Motor neuron (in vitro differentiated cells): ENCODE measurements at regions not wholly inside any gene's neighbourhood (a gene's known extent, or its start where the extent isn't known, plus 50 kb on each side); places are given as distances from the start of the nearest gene placed in this dataset.
"Not testable (repeated sequence)": the region's sequence is repeated elsewhere in the genome, so short reads cannot be mapped to it uniquely, and the experiment has no call there.

ENCODE experiments used
- ATAC-seq, 8 experiments: fragments of 200-7000 bp; cut with Tn5 transposase; replicated peaks in 6 of 8; 2 replicates each; pipeline ENCODE4 v1.8.0; 2021; ENCODE audit warnings: mild to moderate bottlenecking in 8 of 8, moderate library complexity in 8 of 8
- H3K27ac ChIP-seq, 2 donors: fragments of 250-450 bp; sonication (Bioruptor Pico); 2 replicates each; pipeline ENCODE4 v1.9.0; 2021; ENCODE audit warnings: antibody characterized with exemption in 2 of 2, mild to moderate bottlenecking in 2 of 2, moderate library complexity in 1 of 2
- H3K4me1 ChIP-seq, 2 donors: fragments of 250-450 bp; sonication (Bioruptor Pico); replicated peaks in 1 of 2; 2 replicates each; pipeline ENCODE4 v1.6.1; 2021; ENCODE audit warnings: antibody characterized with exemption in 2 of 2, mild to moderate bottlenecking in 2 of 2, moderate library complexity in 1 of 2
- H3K4me3 ChIP-seq, 5 donors: fragments of 250-450 bp; sonication (Bioruptor Pico); 2 replicates each; pipeline ENCODE4 v1.9.0; 2021; ENCODE audit warnings: antibody characterized with exemption in 5 of 5, mild to moderate bottlenecking in 5 of 5, moderate library complexity in 4 of 5
- WGBS, 10 experiments: fragments of 450-650 bp; shearing (Covaris generic); methylation state at CpG; one replicate each; pipeline ENCODE4 v1.0.0; 2022; 5-methylcytosine and 5-hydroxymethylcytosine counted together
- in situ Hi-C, 9 experiments: fragments of 400-800 bp; cut with MboI; loops; one replicate each; pipeline ENCODE4 v1.15.0; 2021; ENCODE audit warnings: low sequenced_read_pairs in 9 of 9, low pct_unique_long_range_greater_than_20kb in 2 of 9; ENCODE audit not compliant: unreplicated experiment in 9 of 9

DNA sequence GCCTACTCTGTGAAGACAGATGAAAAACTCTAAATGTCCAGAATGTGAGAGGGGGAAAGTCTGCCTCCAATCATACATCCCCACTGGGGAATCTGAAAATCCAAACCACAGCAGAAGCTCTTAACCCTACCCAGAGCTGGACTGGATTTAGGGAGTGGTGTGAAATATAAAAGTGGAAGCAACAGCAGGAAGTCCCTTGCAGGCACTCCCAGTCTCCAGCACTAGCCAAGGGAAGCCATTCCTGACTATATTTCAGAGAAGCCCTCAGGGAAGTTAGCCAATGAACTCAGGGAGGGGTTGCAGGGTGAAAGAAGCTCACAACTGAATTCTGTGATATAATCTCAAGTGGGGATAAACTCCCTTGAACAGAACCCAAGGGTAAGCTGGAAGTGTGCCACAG, 51.5 kb downstream of the CRPPA start:
- in situ Hi-C loops, result no loop called here
- no peak overlapping the region for H3K4me3 ChIP-seq
- no peaks in the 10 kb centered on the region for H3K4me1 ChIP-seq
- ATAC-seq, result peak in 1 of 8 experiments; percentile 50
- no peak overlapping the region for H3K27ac ChIP-seq

DNA sequence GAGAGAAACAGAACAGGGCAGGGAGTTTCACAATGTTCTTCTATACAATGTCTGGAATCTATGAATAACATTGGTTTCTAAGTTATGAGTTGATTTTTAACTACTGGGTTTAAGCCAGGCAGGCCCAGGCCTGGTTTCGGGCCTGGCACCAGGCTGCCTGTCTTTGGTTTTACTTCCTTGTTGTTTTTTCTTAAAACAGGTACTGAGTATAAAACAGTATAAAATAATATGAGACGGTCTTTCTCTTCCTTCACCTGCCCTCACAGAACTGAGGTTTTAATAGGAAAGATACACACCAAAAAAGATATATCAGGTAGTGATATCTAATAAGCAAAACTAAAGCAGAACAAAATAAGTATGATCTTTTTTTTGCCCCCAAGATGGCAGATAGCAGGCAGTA, 52.0 kb downstream of the CRPPA start:
- H3K27ac ChIP-seq, H3K4me1 ChIP-seq, in situ Hi-C loops, ATAC-seq, H3K4me3 ChIP-seq: not testable (repeated sequence)
- 64 to 100% (median 100%) methylated on average over 1 to 2 of the region's 2 CpGs; no CpG with 5 or more reads in 3 of the 10 experiments for WGBS, 10 experiments

DNA sequence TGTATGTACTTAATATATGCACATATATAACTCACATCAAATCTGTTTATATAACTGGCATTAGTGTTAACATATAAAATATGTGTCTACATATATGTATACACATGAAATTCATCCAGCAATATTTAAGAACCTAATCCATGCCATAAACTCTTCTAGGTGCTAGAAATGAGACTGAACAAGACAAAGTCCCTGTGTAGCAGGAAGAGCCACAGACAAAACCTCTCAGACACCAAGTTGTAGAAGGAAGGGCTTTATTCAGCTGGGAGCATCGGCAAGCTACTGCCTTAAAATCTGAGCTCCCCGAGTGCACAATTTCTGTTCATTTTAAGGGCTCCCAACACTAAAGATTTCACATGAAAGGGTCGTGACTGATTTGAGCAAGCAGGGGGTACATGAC, 52.5 kb downstream of the CRPPA start:
- in situ Hi-C loops, result no loop called here
- 62 to 100% (median 83%) methylated on average over 1 to 3 of the region's 3 CpGs; no CpG with 5 or more reads in 2 of the 10 experiments for WGBS, 10 experiments
- ATAC-seq, result no peak
- no peak overlapping the region for H3K27ac ChIP-seq
- no peak overlapping the region for H3K4me3 ChIP-seq
- no peaks in the 10 kb centered on the region for H3K4me1 ChIP-seq

DNA sequence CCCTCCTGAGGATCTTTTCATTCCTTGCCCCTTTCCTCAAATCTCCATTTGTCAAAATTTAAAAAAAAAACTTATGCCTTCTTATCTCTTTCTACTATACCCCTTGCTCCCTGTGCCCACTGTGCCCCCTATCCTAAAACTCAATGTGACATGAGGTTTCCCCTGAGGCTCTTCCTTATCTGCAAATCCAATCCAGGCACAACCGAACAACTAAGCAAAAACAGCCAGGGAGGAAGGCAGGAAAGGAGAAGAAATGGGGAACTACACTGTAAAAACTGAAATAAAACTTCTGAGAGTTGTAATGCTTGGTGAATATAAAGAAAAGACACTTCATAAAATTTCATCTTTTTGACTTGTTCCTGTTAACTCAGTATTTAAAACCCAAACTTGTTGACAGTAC, 54.2 kb downstream of the CRPPA start:
- Histone ChIP-seq H3K4me1 (no peaks in the 10 kb centered on the region), H3K27ac (no peak overlapping the region), H3K4me3 (no peak overlapping the region)
- ATAC-seq, result no peak
- in situ Hi-C loops, result no loop called here
- 86 to 100% (median 100%) methylated on average over 1 of the region's 1 CpG; no CpG with 5 or more reads in 3 of the 10 experiments for WGBS, 10 experiments

GRCh38 chr7:16365952-16366351, 55.4 kb downstream of the CRPPA start:
- Histone ChIP-seq H3K27ac (no peak overlapping the region), H3K4me1 (no peaks in the 10 kb centered on the region), H3K4me3 (no peak overlapping the region)
- WGBS, 10 experiments, result 57 to 100% (median 80%) methylated on average over 1 to 3 of the region's 3 CpGs; no CpG with 5 or more reads in 1 of the 10 experiments
- no peak for ATAC-seq
- in situ Hi-C loops, result no loop called here

DNA sequence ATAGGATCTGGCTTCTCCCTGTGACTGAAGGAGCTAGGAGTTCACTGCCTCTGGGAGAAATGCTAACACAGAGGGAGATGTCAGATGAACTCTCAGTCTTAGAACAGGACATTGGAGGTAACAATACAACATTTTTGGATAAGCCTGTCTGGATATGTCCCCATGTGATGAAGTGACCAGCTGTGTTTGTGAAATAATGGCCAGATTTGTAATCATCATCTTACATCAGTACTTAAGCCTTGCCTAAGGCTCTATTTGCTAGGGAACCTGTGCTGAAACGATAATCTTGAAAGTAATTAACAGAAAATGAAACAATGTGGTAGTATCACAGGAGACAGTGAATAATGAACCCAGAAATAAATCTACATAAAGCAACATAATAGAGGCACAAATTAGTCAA, 56.2 kb downstream of the CRPPA start:
- WGBS, 10 experiments, result 9 to 100% (median 86%) methylated on average over 1 of the region's 1 CpG; no CpG with 5 or more reads in 1 of the 10 experiments
- ATAC-seq, result no peak
- H3K4me3 ChIP-seq, result no peak overlapping the region
- no peaks in the 10 kb centered on the region for H3K4me1 ChIP-seq
- in situ Hi-C loops, result no loop called here
- no peak overlapping the region for H3K27ac ChIP-seq

GRCh38 chr7:16359216-16359615, 62.1 kb downstream of the CRPPA start:
- in situ Hi-C loops, result no loop called here
- H3K27ac ChIP-seq, result no peak overlapping the region
- peak in 1 of 8 experiments; percentile 33 for ATAC-seq
- no peak overlapping the region for H3K4me3 ChIP-seq
- 29 to 89% (median 75%) methylated on average over 1 to 4 of the region's 4 CpGs; no CpG with 5 or more reads in 3 of the 10 experiments for WGBS, 10 experiments
- no peaks in the 10 kb centered on the region for H3K4me1 ChIP-seq

- H3K4me3 ChIP-seq, result no peak overlapping the region
- in situ Hi-C loops, result no loop called here
- peak in 1 of 8 experiments; percentile 86 for ATAC-seq
- H3K4me1 ChIP-seq, result no peaks in the 10 kb centered on the region
- H3K27ac ChIP-seq, result no peak overlapping the region
- WGBS, 10 experiments, result 40 to 100% (median 80%) methylated on average over 1 to 3 of the region's 3 CpGs; no CpG with 5 or more reads in 3 of the 10 experiments
Measured at GRCh38 chr7:16357921-16358320, 63.4 kb downstream of the CRPPA start.

- Histone ChIP-seq H3K4me1 (no peaks in the 10 kb centered on the region), H3K27ac (no peak overlapping the region), H3K4me3 (no peak overlapping the region)
- in situ Hi-C loops, result no loop called here
- WGBS, 10 experiments, result 80 to 100% (median 93%) methylated on average over 1 to 5 of the region's 5 CpGs; no CpG with 5 or more reads in 4 of the 10 experiments
- no peak for ATAC-seq
Measured at GRCh38 chr7:16357474-16357873, 63.9 kb downstream of the CRPPA start.

DNA sequence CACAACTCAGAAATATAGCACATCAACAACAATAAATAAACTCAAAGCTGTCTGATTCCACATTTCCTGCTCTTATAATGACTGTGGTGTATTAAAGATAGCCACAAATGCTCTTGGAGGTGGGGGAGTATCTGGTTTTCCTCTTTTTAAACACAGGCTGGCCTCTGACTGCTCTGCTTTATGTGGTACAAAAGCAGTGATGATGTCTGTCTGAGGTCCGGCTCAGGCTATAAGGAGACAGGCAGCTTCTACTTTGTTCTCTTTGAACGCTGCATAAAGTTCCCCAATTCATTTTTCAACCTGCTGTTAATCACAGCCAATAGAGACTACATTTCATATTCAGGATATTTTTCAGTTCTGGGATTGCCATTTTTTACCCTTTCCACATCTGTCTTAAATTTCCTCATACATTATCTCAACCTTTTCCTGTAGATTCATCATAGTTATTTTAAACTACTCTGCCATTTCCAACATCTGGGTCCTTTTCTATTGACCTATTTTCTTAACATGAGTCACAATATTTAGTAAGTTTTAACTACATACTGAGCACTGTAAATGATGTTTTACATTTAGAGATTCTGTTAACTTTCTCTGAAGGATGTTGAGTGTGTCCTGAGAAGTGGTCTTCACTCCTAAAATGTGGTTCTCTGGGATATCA, 64.9 kb downstream of the CRPPA start:
- Histone ChIP-seq H3K4me1 (no peaks in the 10 kb centered on the region), H3K27ac (no peak overlapping the region), H3K4me3 (no peak overlapping the region)
- 7 to 100% (median 85%) methylated on average over 1 to 2 of the region's 2 CpGs for WGBS, 10 experiments
- in situ Hi-C loops, result no loop called here
- ATAC-seq, result no peak

GRCh38 chr7:16354573-16354972, 66.8 kb downstream of the CRPPA start:
- Histone ChIP-seq H3K4me1 (no peaks in the 10 kb centered on the region), H3K27ac (no peak overlapping the region), H3K4me3 (no peak overlapping the region)
- no peak for ATAC-seq
- in situ Hi-C loops, result no loop called here
- WGBS, 10 experiments, result 0 to 92% (median 83%) methylated on average over 1 of the region's 1 CpG; no CpG with 5 or more reads in 1 of the 10 experiments

- 33 to 100% (median 87%) methylated on average over 1 to 4 of the region's 4 CpGs; no CpG with 5 or more reads in 2 of the 10 experiments for WGBS, 10 experiments
- Histone ChIP-seq H3K4me1 (peaks cover 4% of the 10 kb centered on the region in 2 donors), H3K27ac (no peak overlapping the region), H3K4me3 (no peak overlapping the region)
- no peak for ATAC-seq
- in situ Hi-C loops, result no loop called here
Measured at GRCh38 chr7:16353226-16353625, 68.1 kb downstream of the CRPPA start.

DNA sequence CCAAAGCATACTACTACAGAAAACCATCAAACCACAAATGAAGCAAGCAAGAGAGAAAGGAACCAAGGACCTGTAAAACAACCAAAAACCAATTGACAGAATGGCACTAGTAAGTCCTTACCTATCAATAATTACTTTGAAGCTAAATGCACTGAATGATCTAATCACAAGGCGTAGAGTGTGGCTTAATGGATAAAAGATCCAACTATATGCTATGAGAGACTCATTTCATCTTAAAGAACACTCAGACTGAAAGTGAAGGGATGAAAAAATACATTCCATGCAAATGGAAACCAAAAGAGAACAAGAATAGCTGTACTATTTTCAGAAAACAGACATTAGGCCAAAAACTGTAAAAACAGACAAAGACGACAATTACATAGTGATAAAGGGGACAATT, 70.7 kb downstream of the CRPPA start:
- in situ Hi-C loops, result no loop called here
- Histone ChIP-seq H3K4me1 (peaks cover 11 to 13% of the 10 kb centered on the region in 2 donors), H3K27ac (no peak overlapping the region), H3K4me3 (no peak overlapping the region)
- no peak for ATAC-seq
- 90 to 100% (median 100%) methylated on average over 1 to 2 of the region's 2 CpGs for WGBS, 10 experiments

DNA sequence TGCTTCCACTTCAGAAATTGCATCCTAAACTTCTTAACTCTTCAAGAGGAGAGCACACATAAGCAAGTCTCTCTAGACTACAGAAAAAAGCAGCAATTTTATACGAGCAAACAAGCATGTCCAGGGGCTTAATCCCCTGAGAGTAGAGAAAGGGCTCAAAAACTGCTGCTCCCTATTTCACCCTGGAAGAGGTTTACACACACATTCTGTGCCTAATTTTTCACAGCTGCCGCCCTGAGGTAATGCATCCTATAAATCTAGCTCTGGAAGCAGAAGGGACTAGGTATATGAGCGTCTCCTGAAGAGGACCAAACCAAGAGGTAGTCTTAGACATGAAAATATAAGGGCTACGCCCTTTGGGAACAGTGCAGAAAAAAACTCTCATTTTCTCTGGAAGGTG, 73.1 kb downstream of the CRPPA start:
- in situ Hi-C loops, result no loop called here
- no peak overlapping the region for H3K4me3 ChIP-seq
- ATAC-seq, result peak in 6 of 8 experiments; percentile 9 to 48 (median 23)
- H3K27ac ChIP-seq, result no peak overlapping the region
- H3K4me1 ChIP-seq, result peaks cover 11 to 13% of the 10 kb centered on the region in 2 donors
- 63 to 100% (median 95%) methylated on average over 1 to 3 of the region's 4 CpGs; no CpG with 5 or more reads in 1 of the 10 experiments for WGBS, 10 experiments
